Mammary epithelial cell (primary cell): ENCODE measurements at regions not wholly inside any gene's neighbourhood (a gene's known extent, or its start where the extent isn't known, plus 50 kb on each side); places are given as distances from the start of the nearest gene placed in this dataset.

Source experiments
- CTCF ChIP-seq, 2 donors: IDR thresholded peaks in 1 of 2; conservative IDR thresholded peaks in 1 of 2; 2 replicates each; pipeline ENCODE4 v1.5.1; 2011 to 2012; ENCODE audit warnings: inconsistent platforms in 2 of 2, low read length in 2 of 2, mild to moderate bottlenecking in 2 of 2, control low read depth in 1 of 2, low read depth in 1 of 2; ENCODE audit not compliant: insufficient read depth in 1 of 2; ENCODE audit errors: extremely low read depth in 1 of 2
- EZH2 ChIP-seq: IDR thresholded peaks from 2 replicates; pipeline ENCODE4 v1.6.1; 2012; ENCODE audit warnings: low read length, inconsistent platforms, borderline replicate concordance

- TF ChIP-seq EZH2, result no peak
- no peak for TF ChIP-seq CTCF (conservative IDR thresholded peaks at IDR 0.05 in 1 of 2, IDR thresholded peaks at IDR 0.05 in 1 of 2; ENCODE audit: extremely low read depth in 1 of 2, insufficient read depth in 1 of 2, low read depth in 1 of 2, low read length in 2 of 2)
Measured at GRCh38 chrX:44025555-44025954, 52.4 kb upstream of the NDP start.
